Pulmonary artery endothelial cell (primary cell): ENCODE measurements at regions not wholly inside any gene's neighbourhood (a gene's known extent, or its start where the extent isn't known, plus 50 kb on each side); places are given as distances from the start of the nearest gene placed in this dataset.
A peak's percentile ranks its signal among the peaks of the same experiment; 100 is the strongest.
"Not testable (repeated sequence)": the region's sequence is repeated elsewhere in the genome, so short reads cannot be mapped to it uniquely, and the experiment has no call there.

Source experiments
- DNase-seq: peaks from one replicate; pipeline ENCODE4 v3.0.0-alpha.2; 2011; ENCODE audit warnings: low read depth, low spot score

DNA sequence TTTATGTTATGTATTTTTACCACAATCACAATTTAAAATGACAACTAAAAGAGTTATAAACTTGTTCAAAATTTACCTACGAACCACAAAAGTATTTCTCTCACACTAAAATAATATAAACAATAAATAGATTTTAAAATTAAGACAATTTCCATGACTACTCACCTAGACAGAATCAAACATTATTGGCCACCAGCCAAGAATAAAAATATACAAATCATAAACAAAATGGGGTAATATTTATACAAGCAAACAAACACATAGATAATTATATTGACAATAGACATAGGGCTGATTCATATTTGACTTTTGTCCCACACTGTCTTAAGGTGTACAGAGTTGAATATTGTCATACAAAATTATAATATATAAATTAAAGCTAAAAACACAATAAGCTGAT lies 119.6 kb upstream of the ZNF92 start:
- DNase-seq, result no peak

DNA sequence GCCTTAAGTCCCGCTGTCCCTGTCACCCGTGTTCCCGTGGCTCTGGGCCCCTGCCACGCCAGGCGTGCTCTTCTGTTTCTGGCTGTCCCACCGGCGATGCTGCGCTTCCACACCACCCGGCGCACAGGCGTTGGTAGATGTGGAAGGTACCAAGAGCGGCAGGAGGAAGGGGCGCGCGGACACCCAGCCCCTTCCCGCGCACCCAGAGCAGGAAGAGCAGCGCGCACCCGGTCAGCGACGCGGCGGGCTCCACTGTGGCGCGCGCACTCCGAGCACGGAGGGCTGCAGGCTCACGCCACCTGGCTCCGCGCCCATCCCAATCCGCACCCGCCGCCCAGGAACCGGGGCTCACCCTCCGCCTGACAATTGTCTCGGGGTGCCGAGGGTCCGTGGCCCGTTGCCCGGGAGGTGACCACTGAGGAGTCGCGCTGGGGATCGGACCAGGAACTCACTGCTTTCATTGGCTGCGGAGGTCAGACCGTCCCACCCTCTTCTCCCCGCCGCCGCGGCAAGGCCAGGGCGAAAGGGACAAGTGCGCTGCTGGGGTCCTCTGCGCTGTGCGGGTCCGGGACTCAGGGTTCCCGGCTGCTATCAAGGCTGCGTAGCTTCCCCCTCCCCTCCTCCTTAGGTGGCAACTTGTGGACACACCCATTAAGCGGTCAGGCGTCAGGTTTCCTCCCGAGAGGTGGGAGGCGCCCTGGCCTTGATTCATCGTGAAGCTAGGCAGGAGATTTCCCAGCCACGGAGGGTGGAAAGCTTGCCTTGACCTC lies 121.6 kb upstream of the ZNF92 start:
- no peak for DNase-seq

- no peak for DNase-seq
Measured at GRCh38 chr7:65250697-65251395, 122.8 kb upstream of the ZNF92 start.

DNA sequence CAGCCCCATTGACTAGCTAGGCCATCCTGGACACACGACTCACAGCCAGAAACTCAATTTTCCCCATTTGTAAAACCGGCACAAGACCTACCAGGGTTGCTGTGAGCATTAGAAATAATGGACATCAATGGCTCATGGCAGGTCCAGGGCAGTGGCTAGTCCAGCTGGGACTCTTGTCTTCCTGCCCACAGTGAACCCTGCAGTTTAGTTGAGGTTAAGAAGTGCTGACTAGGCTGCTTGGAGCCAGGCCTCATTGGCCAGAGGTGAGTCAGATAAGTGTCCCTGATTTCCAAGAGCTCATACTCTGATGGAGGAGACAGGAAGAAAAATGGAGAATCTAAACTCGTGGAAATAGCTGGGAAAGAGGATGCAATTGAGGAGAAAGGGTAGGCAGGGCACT lies 123.4 kb upstream of the ZNF92 start:
- DNase-seq, result no peak

DNA sequence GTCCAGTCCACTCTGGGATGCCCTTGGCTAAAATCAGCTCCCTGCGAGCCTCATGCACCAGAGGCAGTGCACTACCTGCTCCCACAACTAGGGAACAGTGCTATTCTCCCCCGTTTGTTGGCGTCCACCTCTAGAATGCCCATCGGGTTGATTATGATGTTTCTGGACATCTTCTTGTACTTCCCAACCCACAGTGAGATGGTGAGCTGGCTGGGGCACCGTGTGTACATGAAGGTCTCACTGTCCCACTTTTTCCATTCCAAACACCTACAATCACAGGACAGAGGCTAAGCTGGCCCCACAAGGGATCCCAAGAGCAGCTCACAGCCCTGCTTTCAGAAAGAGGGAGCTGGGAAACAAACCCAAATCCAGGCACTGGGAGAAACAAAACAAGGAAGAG lies 126.2 kb upstream of the ZNF92 start:
- DNase-seq, result no peak

- no peak for DNase-seq
Measured at GRCh38 chr7:65239707-65240352, 133.8 kb upstream of the ZNF92 start.

DNA sequence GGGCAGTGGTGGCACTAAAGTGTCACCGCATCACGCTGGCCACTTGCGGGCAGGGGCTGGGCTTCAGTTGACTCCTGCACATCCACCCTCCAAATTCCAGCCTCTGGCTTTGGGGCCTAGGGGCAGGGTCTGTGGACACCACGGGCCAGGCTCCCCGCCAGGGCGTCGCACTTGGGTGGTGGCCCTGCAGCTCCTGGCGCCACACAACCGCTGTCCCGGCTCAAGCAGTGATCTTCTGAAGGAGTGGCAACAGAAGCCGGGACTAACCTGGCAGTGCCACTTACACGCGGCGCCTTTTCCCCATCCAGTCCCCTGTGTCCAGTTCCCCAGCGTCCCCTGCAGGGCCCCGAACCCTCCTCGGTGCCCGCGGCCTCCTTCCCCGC lies 134.3 kb upstream of the ZNF92 start:
- no peak for DNase-seq

GRCh38 chr7:65238785-65239184 lies 134.9 kb upstream of the ZNF92 start:
- DNase-seq, result no peak

DNA sequence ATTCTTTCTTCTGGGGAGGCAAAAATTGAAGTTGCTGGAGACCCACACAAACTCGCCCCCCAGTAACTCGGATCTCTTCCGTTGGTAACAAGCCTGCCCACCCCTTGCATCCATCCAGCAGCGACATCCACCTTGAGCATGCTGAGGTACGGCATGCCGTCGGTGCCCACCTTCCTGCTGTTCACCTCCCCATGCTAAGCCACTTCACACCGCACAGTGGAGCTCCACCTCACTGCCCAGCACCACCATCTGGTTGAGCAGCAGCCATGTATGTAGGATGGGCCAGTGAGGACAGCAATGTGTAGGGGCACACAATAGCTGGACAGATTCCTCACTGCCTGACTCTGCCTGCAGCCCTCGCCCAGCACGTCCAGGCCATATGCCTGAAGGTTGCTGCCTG lies 138.1 kb upstream of the ZNF92 start:
- DNase-seq, result no peak

- DNase-seq, result no peak
Measured at GRCh38 chr7:65233409-65234034, 140.1 kb upstream of the ZNF92 start.

GRCh38 chr7:65230231-65230630 lies 143.4 kb upstream of the ZNF92 start:
- DNase-seq, result no peak

DNA sequence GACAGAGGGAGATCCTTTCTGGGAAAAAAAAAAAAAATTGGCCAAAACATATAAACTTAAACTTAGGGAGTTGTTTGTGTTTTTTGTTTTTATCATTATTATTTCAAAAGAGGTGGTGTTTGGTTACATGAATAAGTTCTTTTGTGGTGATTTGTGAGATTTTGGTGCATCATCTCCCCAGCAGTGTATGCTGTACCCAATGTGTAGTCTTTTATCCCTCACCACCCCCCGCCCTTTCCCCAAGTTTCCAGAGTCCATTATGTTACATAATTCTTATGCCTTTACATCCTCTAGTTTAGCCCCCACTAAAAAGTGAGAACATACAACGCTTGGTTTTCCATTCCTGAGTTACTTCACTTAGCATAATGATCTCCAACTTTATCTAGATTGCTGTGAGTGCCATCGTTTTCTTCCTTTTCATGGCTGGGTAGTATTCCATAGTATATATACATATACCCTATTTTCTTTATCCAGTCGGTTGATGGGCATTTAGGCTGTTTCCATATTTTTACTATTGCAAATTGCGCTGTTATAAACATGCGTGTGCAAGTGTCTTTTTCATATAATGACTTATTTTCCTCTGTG lies 148.1 kb upstream of the ZNF92 start:
- no peak for DNase-seq

GRCh38 chr7:65222655-65223054 lies 151.0 kb upstream of the ZNF92 start:
- no peak for DNase-seq

DNA sequence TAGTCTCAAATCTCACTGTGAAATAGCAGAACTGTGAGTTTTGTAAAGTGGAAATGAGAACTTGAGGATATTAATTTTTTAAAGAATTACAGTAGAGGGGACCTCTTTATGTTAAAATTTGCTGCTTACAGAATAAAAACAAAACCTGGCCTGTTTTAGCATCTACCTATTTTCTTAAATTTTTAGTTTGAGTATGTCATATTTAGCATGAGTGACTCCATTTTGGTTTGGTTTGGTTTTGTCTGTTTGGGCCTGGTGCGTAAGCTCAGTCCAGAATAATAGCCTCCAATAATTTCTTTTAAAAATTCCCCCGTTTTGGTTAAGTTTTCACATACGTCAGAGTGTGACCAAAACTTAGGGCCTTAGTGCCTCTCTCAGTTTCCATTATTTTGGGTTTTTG lies 152.0 kb upstream of the ZNF92 start:
- no peak for DNase-seq

GRCh38 chr7:65219623-65220022 lies 154.0 kb upstream of the ZNF92 start:
- DNase-seq, result no peak

- no peak for DNase-seq
Measured at GRCh38 chr7:65216469-65216868, 157.2 kb upstream of the ZNF92 start.

GRCh38 chr7:65213260-65213659 lies 160.4 kb upstream of the ZNF92 start:
- DNase-seq, result not testable (repeated sequence)

DNA sequence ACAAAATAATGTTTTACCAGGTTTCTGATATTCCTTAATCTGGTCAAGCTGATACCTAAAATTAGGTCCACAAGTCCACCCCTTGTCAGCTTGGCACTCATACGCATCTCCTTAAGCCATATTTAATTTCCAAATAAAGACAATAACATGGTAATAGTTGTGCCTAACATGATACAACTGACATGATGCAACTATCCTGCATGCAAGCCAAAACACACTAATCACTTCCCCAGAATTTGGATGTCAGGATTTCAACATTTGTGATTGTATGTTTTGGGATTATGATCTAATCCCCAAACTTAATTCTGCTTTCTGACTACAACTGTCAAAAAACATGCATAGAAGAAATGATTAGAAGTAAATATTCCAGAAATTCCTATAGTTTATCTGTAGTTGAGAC lies 174.4 kb upstream of the ZNF92 start:
- not testable (repeated sequence) for DNase-seq

DNA sequence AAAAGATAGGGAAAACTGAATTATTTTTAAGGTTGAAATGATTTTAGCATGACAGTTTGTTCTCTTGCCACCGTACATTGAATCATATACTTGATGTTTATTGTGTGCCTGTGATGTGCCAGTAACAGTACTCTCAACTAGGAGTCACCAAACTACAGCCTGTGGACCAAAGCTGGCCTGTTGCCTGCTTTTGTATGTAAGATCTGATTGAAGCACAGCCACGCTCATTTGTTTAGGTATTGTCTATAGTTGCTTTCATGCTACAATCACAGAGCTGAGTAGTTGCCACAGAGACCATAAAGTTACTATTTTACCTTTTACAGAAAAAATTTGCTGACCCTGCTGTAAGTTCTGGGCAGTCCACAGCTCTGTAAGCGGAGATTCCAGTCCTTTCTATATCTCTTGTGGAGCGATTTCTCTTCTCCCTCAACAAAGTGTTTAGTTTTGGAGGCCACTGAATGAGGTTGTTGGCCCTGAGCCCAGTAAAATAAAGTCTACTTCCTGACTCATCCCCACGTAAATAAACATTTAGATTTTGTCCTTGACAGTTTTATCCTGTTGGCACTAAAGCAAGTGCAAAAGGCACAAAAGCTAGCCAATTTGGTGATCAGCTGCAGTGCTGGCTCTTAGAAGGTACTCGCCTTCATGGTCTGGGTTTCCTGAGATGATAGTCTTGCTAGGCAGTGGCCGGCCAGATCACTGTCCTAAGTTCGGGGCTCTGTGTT lies 180.2 kb upstream of the ZNF92 start:
- not testable (repeated sequence) for DNase-seq

GRCh38 chr7:65177041-65177440 lies 170.6 kb upstream of the ERV3-1 start:
- peak; percentile 19 for DNase-seq

- DNase-seq, result not testable (repeated sequence)
Measured at GRCh38 chr7:65150105-65150504, 143.6 kb upstream of the ERV3-1 start.
